Natural killer cell (primary cell): ENCODE measurements at regions not wholly inside any gene's neighbourhood (a gene's known extent, or its start where the extent isn't known, plus 50 kb on each side); places are given as distances from the start of the nearest gene placed in this dataset.

ENCODE experiments used
- ATAC-seq, 3 donors: fragments of 150-1000 bp in 2 of 3; fragments of 200-7000 bp in 1 of 3; cut with Tn5 transposase; 1 replicate in 1 of 3; 2 replicates in 2 of 3; pipeline ENCODE4 v1.10.0; 2021; ENCODE audit warnings: mild to moderate bottlenecking in 2 of 3, moderate library complexity in 2 of 3
- DNase-seq, 2 donors: peaks; one replicate each; pipeline versions ENCODE4 v3.0.0 to v3.0.0-alpha.2; 2013 to 2021; ENCODE audit warnings: mixed read lengths in 1 of 2
- H3K27ac ChIP-seq: one replicate; pipeline ENCODE4 v1.5.1; 2013; ENCODE audit warnings: mild to moderate bottlenecking, low read length
- H3K27me3 ChIP-seq: one replicate; pipeline ENCODE4 v1.6.1; 2013; ENCODE audit warnings: low read length; ENCODE audit not compliant: control insufficient read depth, insufficient read depth
- H3K36me3 ChIP-seq: one replicate; pipeline ENCODE4 v1.6.1; 2013; ENCODE audit warnings: low read length; ENCODE audit not compliant: control insufficient read depth, insufficient read depth
- H3K4me1 ChIP-seq: one replicate; pipeline ENCODE4 v1.6.1; 2013; ENCODE audit warnings: low read length; ENCODE audit not compliant: control insufficient read depth, insufficient read depth
- H3K4me3 ChIP-seq: one replicate; pipeline ENCODE4 v1.5.1; 2013; ENCODE audit warnings: low read length
- H3K9me3 ChIP-seq: one replicate; pipeline ENCODE4 v1.6.1; 2013; ENCODE audit warnings: low read length; ENCODE audit not compliant: control insufficient read depth, insufficient read depth
- H3K27ac Mint-ChIP-seq, 2 donors: one replicate each; pipeline ENCODE4 v1.8.0; 2022; ENCODE audit warnings: mild to moderate bottlenecking in 2 of 2, mixed read lengths in 2 of 2, moderate library complexity in 1 of 2
- H3K27me3 Mint-ChIP-seq, 2 donors: one replicate each; pipeline ENCODE4 v1.8.0; 2022; ENCODE audit warnings: low read depth in 2 of 2, mixed read lengths in 2 of 2
- H3K36me3 Mint-ChIP-seq: one replicate; pipeline ENCODE4 v1.8.0; 2022; ENCODE audit warnings: mixed read lengths
- H3K4me1 Mint-ChIP-seq, 2 donors: one replicate each; pipeline ENCODE4 v1.8.0; 2022; ENCODE audit warnings: mixed read lengths in 2 of 2
- H3K4me3 Mint-ChIP-seq: one replicate; pipeline ENCODE4 v1.8.0; 2022; ENCODE audit warnings: mild to moderate bottlenecking, moderate library complexity, mixed read lengths
- H3K9me3 Mint-ChIP-seq, 2 donors: one replicate each; pipeline ENCODE4 v1.8.0; 2022; ENCODE audit warnings: mixed read lengths in 2 of 2
- WGBS: methylation state at CpG from one replicate; pipeline ENCODE4 v1.1.7; 2013; ENCODE audit warnings: missing lambda C conversion rate; ENCODE audit not compliant: insufficient coverage; 5-methylcytosine and 5-hydroxymethylcytosine counted together
- intact Hi-C: fragments of 100-400 bp; cut with micrococcal nuclease; formaldehyde crosslinking; loops from one replicate; pipeline ENCODE4 v1.14.2; 2022
- TF ChIP-seq, protein P1 (sequence below): fragments of 200-600 bp; IDR thresholded peaks from one replicate; pipeline ENCODE4 v1.8.0; 2022; ENCODE audit warnings: antibody characterized with exemption

DNA sequence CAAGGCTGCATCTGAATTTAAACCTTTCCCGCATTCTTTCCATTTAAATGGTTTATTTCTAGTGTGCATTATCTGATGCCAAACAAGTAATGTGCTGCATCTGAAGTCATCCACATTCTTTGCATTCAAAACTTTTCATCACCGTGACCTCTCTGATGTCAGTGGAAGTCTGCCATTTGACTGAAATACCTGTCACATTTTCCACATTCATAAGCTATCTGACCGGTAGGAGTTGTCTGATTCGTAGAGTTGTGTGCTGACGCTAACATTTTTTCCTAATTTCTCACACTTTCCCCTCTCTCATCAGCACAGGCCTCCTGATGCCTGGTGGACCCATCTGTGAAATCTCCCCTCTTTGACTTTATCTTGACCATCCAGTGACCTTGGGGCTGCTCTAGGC, 79.9 kb upstream of the BARX2 start:
- TF ChIP-seq, protein P1, sequence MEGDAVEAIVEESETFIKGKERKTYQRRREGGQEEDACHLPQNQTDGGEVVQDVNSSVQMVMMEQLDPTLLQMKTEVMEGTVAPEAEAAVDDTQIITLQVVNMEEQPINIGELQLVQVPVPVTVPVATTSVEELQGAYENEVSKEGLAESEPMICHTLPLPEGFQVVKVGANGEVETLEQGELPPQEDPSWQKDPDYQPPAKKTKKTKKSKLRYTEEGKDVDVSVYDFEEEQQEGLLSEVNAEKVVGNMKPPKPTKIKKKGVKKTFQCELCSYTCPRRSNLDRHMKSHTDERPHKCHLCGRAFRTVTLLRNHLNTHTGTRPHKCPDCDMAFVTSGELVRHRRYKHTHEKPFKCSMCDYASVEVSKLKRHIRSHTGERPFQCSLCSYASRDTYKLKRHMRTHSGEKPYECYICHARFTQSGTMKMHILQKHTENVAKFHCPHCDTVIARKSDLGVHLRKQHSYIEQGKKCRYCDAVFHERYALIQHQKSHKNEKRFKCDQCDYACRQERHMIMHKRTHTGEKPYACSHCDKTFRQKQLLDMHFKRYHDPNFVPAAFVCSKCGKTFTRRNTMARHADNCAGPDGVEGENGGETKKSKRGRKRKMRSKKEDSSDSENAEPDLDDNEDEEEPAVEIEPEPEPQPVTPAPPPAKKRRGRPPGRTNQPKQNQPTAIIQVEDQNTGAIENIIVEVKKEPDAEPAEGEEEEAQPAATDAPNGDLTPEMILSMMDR: no peak
- Mint-ChIP-seq H3K4me1 (no peaks in the 10 kb centered on the region), H3K9me3 (no peaks in the 10 kb centered on the region), H3K4me3 (no peak overlapping the region), H3K27ac (no peak overlapping the region), H3K27me3 (peaks cover 19 to 47% of the 10 kb centered on the region in 2 donors), H3K36me3 (no peaks in the 10 kb centered on the region)
- intact Hi-C loops: no loop called here
- Histone ChIP-seq H3K36me3 (no peaks in the 10 kb centered on the region), H3K9me3 (no peaks in the 10 kb centered on the region), H3K27me3 (peaks cover 2% of the 10 kb centered on the region), H3K4me1 (no peaks in the 10 kb centered on the region), H3K27ac (no peak overlapping the region), H3K4me3 (no peak overlapping the region)
- ATAC-seq (no peak), DNase-seq (no peak)
- WGBS: 91% methylated on average over 5 of the region's 5 CpGs

DNA sequence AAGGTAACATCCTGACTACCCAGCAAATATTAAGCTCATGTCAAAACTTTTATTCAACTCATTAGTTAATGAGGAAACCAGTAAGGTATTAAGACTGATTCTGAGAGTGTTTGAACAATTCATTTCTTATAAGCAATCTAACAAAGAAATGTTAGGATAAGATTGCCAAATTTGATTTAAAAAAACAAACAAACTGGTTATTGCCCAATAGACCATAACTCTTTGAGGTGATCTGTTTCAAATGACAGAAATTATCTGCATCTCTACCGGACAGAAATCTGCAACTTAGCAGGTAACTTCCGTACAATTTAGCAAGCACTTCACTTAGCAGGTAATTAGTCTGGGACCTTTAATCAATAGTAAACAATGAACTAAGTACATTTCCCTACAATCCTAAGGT, 82.9 kb upstream of the BARX2 start:
- intact Hi-C loops: no loop called here
- Mint-ChIP-seq H3K36me3 (no peaks in the 10 kb centered on the region), H3K27ac (no peak overlapping the region), H3K4me1 (no peaks in the 10 kb centered on the region), H3K4me3 (no peak overlapping the region), H3K27me3 (peaks cover 24 to 51% of the 10 kb centered on the region in 2 donors), H3K9me3 (no peaks in the 10 kb centered on the region)
- ATAC-seq (no peak), DNase-seq (no peak)
- TF ChIP-seq, protein P1: no peak
- Histone ChIP-seq H3K4me1 (no peaks in the 10 kb centered on the region), H3K4me3 (no peak overlapping the region), H3K27me3 (peaks cover 7% of the 10 kb centered on the region), H3K9me3 (no peaks in the 10 kb centered on the region), H3K27ac (no peak overlapping the region), H3K36me3 (no peaks in the 10 kb centered on the region)
- 100% methylated on average over 1 of the region's 2 CpGs for WGBS

DNA sequence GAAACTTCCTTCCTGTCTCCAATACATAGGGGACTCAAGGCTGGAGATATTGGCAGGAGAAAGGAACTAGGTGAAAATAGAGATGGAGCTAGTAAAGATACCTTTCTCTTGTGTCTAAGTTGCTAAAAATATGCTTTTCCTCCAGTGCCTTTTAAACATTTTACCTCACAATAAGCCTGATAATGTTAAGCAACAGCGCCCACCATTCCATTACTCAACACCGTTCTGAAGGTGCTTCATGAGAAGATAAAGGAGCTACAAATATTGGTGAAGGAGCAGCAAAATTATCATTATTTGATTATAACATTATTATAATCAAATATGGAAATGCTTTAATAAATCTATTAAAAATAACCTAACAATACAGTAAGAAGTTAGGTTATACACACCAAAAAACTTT, 83.6 kb upstream of the BARX2 start:
- no peak overlapping the region for H3K27ac Mint-ChIP-seq
- H3K27me3 ChIP-seq: peaks cover 7% of the 10 kb centered on the region
- WGBS: no CpG with 5 or more reads among the region's 2 CpGs
- no peak overlapping the region for H3K4me3 ChIP-seq
- H3K4me1 ChIP-seq: no peaks in the 10 kb centered on the region
- ATAC-seq: no peak
- no peaks in the 10 kb centered on the region for H3K9me3 Mint-ChIP-seq
- no peak for DNase-seq
- no peaks in the 10 kb centered on the region for H3K4me1 Mint-ChIP-seq
- no peak overlapping the region for H3K27ac ChIP-seq
- no peaks in the 10 kb centered on the region for H3K36me3 Mint-ChIP-seq
- no peaks in the 10 kb centered on the region for H3K9me3 ChIP-seq
- intact Hi-C loops: no loop called here
- TF ChIP-seq, protein P1: no peak
- H3K27me3 Mint-ChIP-seq: peaks cover 24 to 55% of the 10 kb centered on the region in 2 donors
- no peak overlapping the region for H3K4me3 Mint-ChIP-seq
- H3K36me3 ChIP-seq: no peaks in the 10 kb centered on the region

DNA sequence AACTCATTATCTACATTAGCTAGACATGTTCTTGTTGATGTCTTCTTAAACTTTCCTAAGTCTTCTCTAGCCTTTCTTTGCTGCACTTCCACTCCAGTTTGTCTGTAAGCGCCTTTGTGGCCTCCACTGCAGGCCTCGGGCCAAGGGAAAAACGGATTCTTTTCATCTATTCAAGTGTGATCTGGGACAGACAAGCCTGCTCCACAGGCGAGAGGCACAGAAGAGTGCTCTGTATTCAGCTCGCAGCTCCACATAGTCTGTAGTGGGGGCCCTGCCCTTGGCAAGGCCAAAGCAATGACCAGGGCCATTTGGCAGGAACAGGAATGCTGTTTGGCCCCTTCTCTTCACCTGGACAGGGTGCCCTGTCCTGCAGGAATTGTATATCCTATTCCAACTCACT, 84.1 kb upstream of the BARX2 start:
- Histone ChIP-seq H3K27me3 (peaks cover 7% of the 10 kb centered on the region), H3K36me3 (no peaks in the 10 kb centered on the region), H3K4me1 (no peaks in the 10 kb centered on the region), H3K9me3 (no peaks in the 10 kb centered on the region), H3K4me3 (no peak overlapping the region), H3K27ac (no peak overlapping the region)
- Mint-ChIP-seq H3K9me3 (no peaks in the 10 kb centered on the region), H3K36me3 (no peaks in the 10 kb centered on the region), H3K4me3 (no peak overlapping the region), H3K4me1 (no peaks in the 10 kb centered on the region), H3K27me3 (peaks cover 24 to 60% of the 10 kb centered on the region in 2 donors), H3K27ac (no peak overlapping the region)
- no peak for ATAC-seq
- DNase-seq: no peak
- intact Hi-C loops: no loop called here
- TF ChIP-seq, protein P1: no peak
- WGBS: 82% methylated on average over 5 of the region's 5 CpGs
